Stomach (tissue), 8 donors: ENCODE measurements at regions not wholly inside any gene's neighbourhood (a gene's known extent, or its start where the extent isn't known, plus 50 kb on each side); places are given as distances from the start of the nearest gene placed in this dataset.

Experiments
- DNase-seq, 2 donors: peaks; one replicate each; pipeline versions ENCODE4 v3.0.0 to v3.0.0-alpha.2; 2013 to 2019
- H3K27ac ChIP-seq, 5 donors: fragments of 200-600 bp in 4 of 5; sonication (generic) in 4 of 5; one replicate each; pipeline ENCODE4 v1.5.1; 2013 to 2019; ENCODE audit warnings: mild to moderate bottlenecking in 1 of 5, moderate library complexity in 1 of 5
- H3K27me3 ChIP-seq, 3 donors: fragments of 200-600 bp; sonication (generic); one replicate each; pipeline ENCODE4 v1.5.1; 2017 to 2019; ENCODE audit warnings: mixed run types in 1 of 3
- H3K36me3 ChIP-seq, 4 donors: fragments of 200-600 bp; sonication (generic); 1 replicate in 3 of 4; 2 replicates in 1 of 4; pipeline ENCODE4 v1.5.1; 2016 to 2019
- H3K4me1 ChIP-seq, 4 donors: fragments of 200-600 bp; sonication (generic); one replicate each; pipeline ENCODE4 v1.5.1; 2016 to 2019
- H3K4me3 ChIP-seq, 4 donors: fragments of 200-600 bp; sonication (generic) in 3 of 4; one replicate each; pipeline ENCODE4 v1.5.1; 2016 to 2019; ENCODE audit warnings: mild to moderate bottlenecking in 1 of 4
- H3K9me3 ChIP-seq, 4 donors: fragments of 200-600 bp; sonication (generic); one replicate each; pipeline ENCODE4 v1.5.1; 2016 to 2019
- EP300 ChIP-seq: sonication (generic); formaldehyde crosslinking; IDR thresholded peaks from one replicate; pipeline ENCODE4 v1.6.1; 2017; ENCODE audit warnings: antibody characterized with exemption
- POLR2A ChIP-seq, 4 donors: fragments of 450-650 bp; IDR thresholded peaks; one replicate each; pipeline ENCODE4 v1.6.1; 2016; ENCODE audit warnings: antibody characterized with exemption in 4 of 4, control low read depth in 2 of 4, mild to moderate bottlenecking in 1 of 4, moderate library complexity in 1 of 4
- POLR2AphosphoS5 ChIP-seq, 3 donors: sonication (generic); formaldehyde crosslinking; IDR thresholded peaks; one replicate each; pipeline ENCODE4 v1.6.1; 2016; ENCODE audit warnings: antibody characterized with exemption in 3 of 3
- WGBS, 5 donors: extraction: QIAGEN DNeasy Blood & Tissue Kit in 3 of 5; methylation state at CpG; one replicate each; pipeline versions ENCODE4 v1.1.5 to v1.1.7; 2013 to 2018; 5-methylcytosine and 5-hydroxymethylcytosine counted together
- intact Hi-C: fragments of 100-400 bp; cut with DNase I; formaldehyde crosslinking; loops from one replicate; pipeline ENCODE4 v1.15.1; 2023; ENCODE audit warnings: low total_unique reads
- TF ChIP-seq, protein P1 (sequence below), 7 experiments: fragments of 450-650 bp in 4 of 7; fragments of 200-600 bp in 3 of 7; sonication (generic) in 3 of 7; IDR thresholded peaks; one replicate each; pipeline ENCODE4 v1.5.1; 2016 to 2019; ENCODE audit warnings: antibody characterized with exemption in 7 of 7, control low read depth in 2 of 7, mild to moderate bottlenecking in 1 of 7
- donor health status: healthy with polysubstance abuse.
- donor health status: Bipolar disorder and iron deficiency.
- donor health status: healthy.

DNA sequence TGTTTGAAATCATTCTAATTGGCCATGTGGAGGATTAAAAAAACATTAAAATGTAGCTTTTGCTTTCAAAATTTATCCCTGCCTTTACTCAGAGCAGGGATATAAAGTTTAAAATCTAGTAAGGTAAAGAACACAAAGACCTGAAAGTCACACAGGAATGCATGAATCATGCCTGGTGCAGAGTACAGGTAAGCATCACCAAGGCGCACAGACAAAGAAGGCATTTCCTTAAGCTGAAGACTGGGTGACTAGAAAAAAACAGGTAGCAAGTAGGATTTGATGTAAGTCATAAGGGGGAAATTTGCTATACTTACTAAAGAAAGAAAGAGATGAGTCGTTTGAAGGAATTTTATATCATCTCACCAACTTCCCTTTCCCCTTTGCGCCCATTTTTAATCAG lies 405.6 kb downstream of the GXYLT1 start:
- intact Hi-C loops: no loop called here

DNA sequence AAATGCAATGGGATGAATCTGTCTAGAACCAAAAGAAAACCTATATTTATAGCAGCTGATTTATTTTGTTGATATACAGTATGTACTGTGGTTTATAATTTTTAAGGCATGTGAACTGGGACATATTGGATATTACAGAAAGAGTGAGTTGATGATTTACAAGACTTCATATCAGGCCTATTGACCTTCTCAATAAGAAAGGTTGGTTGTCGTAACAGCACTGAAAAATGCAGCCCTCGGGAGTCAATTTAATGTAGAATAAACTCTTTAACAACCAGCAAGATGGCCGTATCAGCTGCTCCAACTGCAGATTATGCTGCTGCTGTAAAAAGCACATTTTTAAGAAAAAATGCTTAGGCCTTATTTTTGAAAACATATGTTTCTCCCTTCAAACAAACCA lies 407.3 kb downstream of the GXYLT1 start:
- H3K9me3 ChIP-seq: no peaks in the 10 kb centered on the region
- H3K27ac ChIP-seq: no peak overlapping the region
- H3K4me1 ChIP-seq: no peaks in the 10 kb centered on the region
- no peak for DNase-seq
- intact Hi-C loops: no loop called here
- H3K27me3 ChIP-seq: no peaks in the 10 kb centered on the region
- TF ChIP-seq POLR2AphosphoS5 (IDR thresholded peaks at IDR 0.05): no peak
- no peak for TF ChIP-seq POLR2A (IDR thresholded peaks at IDR 0.05)
- TF ChIP-seq, protein P1, sequence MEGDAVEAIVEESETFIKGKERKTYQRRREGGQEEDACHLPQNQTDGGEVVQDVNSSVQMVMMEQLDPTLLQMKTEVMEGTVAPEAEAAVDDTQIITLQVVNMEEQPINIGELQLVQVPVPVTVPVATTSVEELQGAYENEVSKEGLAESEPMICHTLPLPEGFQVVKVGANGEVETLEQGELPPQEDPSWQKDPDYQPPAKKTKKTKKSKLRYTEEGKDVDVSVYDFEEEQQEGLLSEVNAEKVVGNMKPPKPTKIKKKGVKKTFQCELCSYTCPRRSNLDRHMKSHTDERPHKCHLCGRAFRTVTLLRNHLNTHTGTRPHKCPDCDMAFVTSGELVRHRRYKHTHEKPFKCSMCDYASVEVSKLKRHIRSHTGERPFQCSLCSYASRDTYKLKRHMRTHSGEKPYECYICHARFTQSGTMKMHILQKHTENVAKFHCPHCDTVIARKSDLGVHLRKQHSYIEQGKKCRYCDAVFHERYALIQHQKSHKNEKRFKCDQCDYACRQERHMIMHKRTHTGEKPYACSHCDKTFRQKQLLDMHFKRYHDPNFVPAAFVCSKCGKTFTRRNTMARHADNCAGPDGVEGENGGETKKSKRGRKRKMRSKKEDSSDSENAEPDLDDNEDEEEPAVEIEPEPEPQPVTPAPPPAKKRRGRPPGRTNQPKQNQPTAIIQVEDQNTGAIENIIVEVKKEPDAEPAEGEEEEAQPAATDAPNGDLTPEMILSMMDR (IDR thresholded peaks at IDR 0.05): no peak
- TF ChIP-seq EP300: no peak
- no peak overlapping the region for H3K4me3 ChIP-seq
- no peaks in the 10 kb centered on the region for H3K36me3 ChIP-seq
- WGBS, 5 donors: 58 to 73% (median 69%) methylated on average over 3 of the region's 3 CpGs

More for the DNA sequence above, 405.6 kb downstream of the GXYLT1 start:
- TF ChIP-seq, protein P1 (IDR thresholded peaks at IDR 0.05): no peak
- no peak for TF ChIP-seq POLR2A (IDR thresholded peaks at IDR 0.05)
- no peak for TF ChIP-seq EP300
- no peak for TF ChIP-seq POLR2AphosphoS5 (IDR thresholded peaks at IDR 0.05)
- Histone ChIP-seq H3K27ac (no peak overlapping the region), H3K36me3 (no peaks in the 10 kb centered on the region), H3K9me3 (no peaks in the 10 kb centered on the region), H3K27me3 (no peaks in the 10 kb centered on the region), H3K4me1 (no peaks in the 10 kb centered on the region), H3K4me3 (no peak overlapping the region)
- DNase-seq: no peak
- WGBS, 5 donors: 85 to 95% (median 92%) methylated on average over 3 of the region's 3 CpGs

DNA sequence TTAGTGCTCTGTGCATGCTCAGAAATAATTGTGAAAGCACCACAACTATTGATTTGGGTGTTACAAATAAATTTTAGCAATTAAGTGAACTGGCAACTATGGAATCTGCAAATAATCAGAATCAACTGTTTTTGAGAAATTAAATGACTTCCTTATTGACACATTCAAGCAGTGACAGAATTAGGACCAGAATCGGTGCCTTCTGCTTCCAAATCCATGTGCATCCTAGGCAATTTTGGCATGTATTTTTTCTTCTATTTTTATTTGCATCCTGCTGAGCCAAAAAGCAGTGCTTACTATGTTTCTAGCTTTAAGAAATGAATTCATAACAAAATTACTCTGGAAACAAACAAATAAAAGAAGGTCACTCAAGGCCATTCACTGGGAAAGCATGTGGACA lies 408.2 kb downstream of the GXYLT1 start:
- no peak for DNase-seq
- Histone ChIP-seq H3K27me3 (no peaks in the 10 kb centered on the region), H3K36me3 (no peaks in the 10 kb centered on the region), H3K4me1 (no peaks in the 10 kb centered on the region), H3K9me3 (no peaks in the 10 kb centered on the region), H3K4me3 (no peak overlapping the region), H3K27ac (no peak overlapping the region)
- WGBS, 5 donors: 64 to 83% (median 77%) methylated on average over 1 of the region's 1 CpG
- TF ChIP-seq EP300: no peak
- TF ChIP-seq, protein P1 (IDR thresholded peaks at IDR 0.05): no peak
- no peak for TF ChIP-seq POLR2A (IDR thresholded peaks at IDR 0.05)
- no peak for TF ChIP-seq POLR2AphosphoS5 (IDR thresholded peaks at IDR 0.05)
- intact Hi-C loops: no loop called here

DNA sequence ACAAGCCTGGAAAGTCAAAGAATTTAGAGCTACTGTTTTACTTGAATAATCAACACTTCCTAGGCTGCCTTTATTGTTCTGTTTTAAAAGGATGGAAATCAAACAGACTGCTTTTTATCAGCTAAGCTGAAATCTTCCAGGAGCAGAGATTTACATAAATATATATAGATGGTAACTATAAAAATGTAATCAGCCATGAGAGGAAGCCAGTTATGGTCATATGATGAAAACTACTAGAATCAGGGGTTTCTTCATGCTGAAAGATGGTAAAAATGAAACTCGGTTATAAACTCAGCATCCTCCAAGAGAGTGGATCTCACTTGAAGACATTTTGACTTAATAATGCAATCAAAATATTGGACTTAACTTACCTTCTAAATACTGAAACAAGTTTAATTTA lies 413.0 kb downstream of the GXYLT1 start:
- Histone ChIP-seq H3K27ac (no peak overlapping the region), H3K4me1 (no peaks in the 10 kb centered on the region), H3K27me3 (no peaks in the 10 kb centered on the region), H3K36me3 (no peaks in the 10 kb centered on the region), H3K4me3 (no peak overlapping the region), H3K9me3 (no peaks in the 10 kb centered on the region)
- 85 to 89% (median 88%) methylated on average over 1 of the region's 1 CpG for WGBS, 5 donors
- DNase-seq: no peak
- no peak for TF ChIP-seq POLR2AphosphoS5 (IDR thresholded peaks at IDR 0.05)
- no peak for TF ChIP-seq EP300
- TF ChIP-seq, protein P1 (IDR thresholded peaks at IDR 0.05): no peak
- TF ChIP-seq POLR2A (IDR thresholded peaks at IDR 0.05): no peak
- intact Hi-C loops: no loop called here
